Transverse colon (tissue), 4 donors: ENCODE measurements at regions not wholly inside any gene's neighbourhood (a gene's known extent, or its start where the extent isn't known, plus 50 kb on each side); places are given as distances from the start of the nearest gene placed in this dataset.

Source experiments
- DNase-seq: peaks from one replicate; pipeline ENCODE4 v3.0.0-alpha.2; 2019
- H3K27ac ChIP-seq, 4 donors: fragments of 200-600 bp; sonication (generic); 2 replicates each; pipeline ENCODE4 v1.5.1; 2016 to 2018; ENCODE audit warnings: inconsistent platforms in 4 of 4
- H3K27me3 ChIP-seq: fragments of 200-600 bp; sonication (generic); 2 replicates; pipeline ENCODE4 v1.5.1; 2017; ENCODE audit warnings: inconsistent platforms
- H3K36me3 ChIP-seq, 4 donors: fragments of 200-600 bp; sonication (generic); 2 replicates each; pipeline ENCODE4 v1.5.1; 2017 to 2019; ENCODE audit warnings: inconsistent platforms in 4 of 4
- H3K4me1 ChIP-seq, 4 donors: fragments of 200-600 bp; sonication (generic); 2 replicates each; pipeline ENCODE4 v1.5.1; 2017 to 2020; ENCODE audit warnings: inconsistent platforms in 4 of 4
- H3K4me3 ChIP-seq, 4 donors: fragments of 200-600 bp; sonication (generic); 1 replicate in 1 of 4; 2 replicates in 3 of 4; pipeline versions ENCODE4 v1.5.1 to v1.6.1; 2017 to 2019; ENCODE audit warnings: inconsistent platforms in 4 of 4
- H3K9me3 ChIP-seq, 2 donors: fragments of 200-600 bp; sonication (generic); 2 replicates each; pipeline ENCODE4 v1.5.1; 2017 to 2019; ENCODE audit warnings: inconsistent platforms in 2 of 2
- EP300 ChIP-seq: sonication (generic); formaldehyde crosslinking; IDR thresholded peaks from one replicate; pipeline ENCODE4 v1.6.1; 2017; ENCODE audit warnings: antibody characterized with exemption, low read depth
- POLR2A ChIP-seq: fragments of 450-650 bp; IDR thresholded peaks from one replicate; pipeline ENCODE4 v1.6.1; 2016; ENCODE audit warnings: antibody characterized with exemption, mild to moderate bottlenecking, moderate library complexity
- POLR2AphosphoS5 ChIP-seq, 3 donors: sonication (generic); formaldehyde crosslinking; IDR thresholded peaks; one replicate each; pipeline ENCODE4 v1.6.1; 2016; ENCODE audit warnings: antibody characterized with exemption in 3 of 3
- WGBS, 2 donors: methylation state at CpG; one replicate each; pipeline ENCODE4 v1.1.5; 2018; ENCODE audit warnings: low coverage in 1 of 2; 5-methylcytosine and 5-hydroxymethylcytosine counted together
- in situ Hi-C, 4 donors: fragments of 200-750 bp; cut with MboI; loops; one replicate each; pipeline versions ENCODE4 v1.15.0 to v1.15.1; 2017; ENCODE audit warnings: low sequenced_read_pairs in 3 of 4, low pct_ligation_motif_present in 1 of 4, low pct_unique_long_range_greater_than_20kb in 1 of 4
- intact Hi-C: fragments of 100-400 bp; cut with DNase I; formaldehyde crosslinking; loops from one replicate; pipeline ENCODE4 v1.15.1; 2023; ENCODE audit warnings: low total_unique reads
- TF ChIP-seq, protein P1 (sequence below), 5 experiments: fragments of 200-600 bp in 3 of 5; fragments of 450-650 bp in 2 of 5; sonication (generic) in 3 of 5; IDR thresholded peaks; 1 replicate in 2 of 5; 2 replicates in 3 of 5; pipeline ENCODE4 v1.5.1; 2016 to 2017; ENCODE audit warnings: antibody characterized with exemption in 5 of 5, inconsistent platforms in 3 of 5, mild to moderate bottlenecking in 2 of 5, moderate library complexity in 1 of 5

- Histone ChIP-seq H3K36me3 (no peaks in the 10 kb centered on the region), H3K27ac (no peak overlapping the region), H3K9me3 (no peaks in the 10 kb centered on the region), H3K4me3 (no peak overlapping the region), H3K27me3 (no peaks in the 10 kb centered on the region), H3K4me1 (peaks cover 0 to 7% (median 0%) of the 10 kb centered on the region in 4 donors)
- DNase-seq, result no peak
- in situ Hi-C loops (no loop called here), intact Hi-C loops (no loop called here)
- TF ChIP-seq POLR2A (no peak), EP300 (no peak)
- TF ChIP-seq, protein P1, sequence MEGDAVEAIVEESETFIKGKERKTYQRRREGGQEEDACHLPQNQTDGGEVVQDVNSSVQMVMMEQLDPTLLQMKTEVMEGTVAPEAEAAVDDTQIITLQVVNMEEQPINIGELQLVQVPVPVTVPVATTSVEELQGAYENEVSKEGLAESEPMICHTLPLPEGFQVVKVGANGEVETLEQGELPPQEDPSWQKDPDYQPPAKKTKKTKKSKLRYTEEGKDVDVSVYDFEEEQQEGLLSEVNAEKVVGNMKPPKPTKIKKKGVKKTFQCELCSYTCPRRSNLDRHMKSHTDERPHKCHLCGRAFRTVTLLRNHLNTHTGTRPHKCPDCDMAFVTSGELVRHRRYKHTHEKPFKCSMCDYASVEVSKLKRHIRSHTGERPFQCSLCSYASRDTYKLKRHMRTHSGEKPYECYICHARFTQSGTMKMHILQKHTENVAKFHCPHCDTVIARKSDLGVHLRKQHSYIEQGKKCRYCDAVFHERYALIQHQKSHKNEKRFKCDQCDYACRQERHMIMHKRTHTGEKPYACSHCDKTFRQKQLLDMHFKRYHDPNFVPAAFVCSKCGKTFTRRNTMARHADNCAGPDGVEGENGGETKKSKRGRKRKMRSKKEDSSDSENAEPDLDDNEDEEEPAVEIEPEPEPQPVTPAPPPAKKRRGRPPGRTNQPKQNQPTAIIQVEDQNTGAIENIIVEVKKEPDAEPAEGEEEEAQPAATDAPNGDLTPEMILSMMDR (IDR thresholded peaks at IDR 0.05), result no peak
Observed at GRCh38 chr1:185398599-185398998, 81.6 kb upstream of the IVNS1ABP start.

DNA sequence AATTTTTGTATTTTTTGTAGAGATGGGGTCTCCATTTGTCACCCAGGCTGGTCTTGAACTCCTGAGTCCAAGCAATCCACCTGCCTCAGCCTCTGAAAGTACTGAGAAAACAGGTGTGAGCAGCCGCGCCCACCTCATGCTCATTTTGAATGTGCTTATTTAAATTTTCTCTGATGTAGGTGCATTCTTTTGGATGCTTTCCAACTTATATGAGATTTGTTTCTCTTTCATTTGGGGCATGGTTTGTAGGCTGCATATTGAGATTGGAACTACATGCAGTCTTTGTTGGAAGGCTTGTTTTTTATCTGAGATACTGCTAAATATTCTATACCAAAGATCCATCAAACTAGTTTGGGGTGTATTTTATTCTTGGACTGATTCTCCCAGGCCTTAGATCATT lies 81.0 kb upstream of the IVNS1ABP start:
- no peaks in the 10 kb centered on the region for H3K9me3 ChIP-seq
- DNase-seq, result no peak
- no peaks in the 10 kb centered on the region for H3K36me3 ChIP-seq
- in situ Hi-C loops, result no loop called here
- intact Hi-C loops, result no loop called here
- no peak overlapping the region for H3K4me3 ChIP-seq
- no peak overlapping the region for H3K27ac ChIP-seq
- H3K4me1 ChIP-seq, result peaks cover 0 to 10% (median 0%) of the 10 kb centered on the region in 4 donors
- no peaks in the 10 kb centered on the region for H3K27me3 ChIP-seq
- TF ChIP-seq POLR2A, result no peak
- TF ChIP-seq POLR2AphosphoS5 (IDR thresholded peaks at IDR 0.05), result no peak
- no peak for TF ChIP-seq EP300
- TF ChIP-seq, protein P1 (IDR thresholded peaks at IDR 0.05), result no peak
- 100% methylated on average over 2 of the region's 2 CpGs; no CpG with 5 or more reads in 1 of the 2 donors for WGBS, 2 donors

GRCh38 chr1:185397183-185397582 lies 80.1 kb upstream of the IVNS1ABP start:
- Histone ChIP-seq H3K27me3 (no peaks in the 10 kb centered on the region), H3K4me3 (no peak overlapping the region), H3K36me3 (no peaks in the 10 kb centered on the region), H3K27ac (no peak overlapping the region), H3K4me1 (peaks cover 0 to 10% (median 0%) of the 10 kb centered on the region in 4 donors), H3K9me3 (no peaks in the 10 kb centered on the region)
- TF ChIP-seq, protein P1 (IDR thresholded peaks at IDR 0.05), result no peak
- TF ChIP-seq POLR2AphosphoS5 (IDR thresholded peaks at IDR 0.05) (no peak), EP300 (no peak), POLR2A (no peak)
- in situ Hi-C loops, result no loop called here
- no peak for DNase-seq
- intact Hi-C loops, result no loop called here
- 88 to 93% methylated on average over 4 of the region's 4 CpGs for WGBS, 2 donors

DNA sequence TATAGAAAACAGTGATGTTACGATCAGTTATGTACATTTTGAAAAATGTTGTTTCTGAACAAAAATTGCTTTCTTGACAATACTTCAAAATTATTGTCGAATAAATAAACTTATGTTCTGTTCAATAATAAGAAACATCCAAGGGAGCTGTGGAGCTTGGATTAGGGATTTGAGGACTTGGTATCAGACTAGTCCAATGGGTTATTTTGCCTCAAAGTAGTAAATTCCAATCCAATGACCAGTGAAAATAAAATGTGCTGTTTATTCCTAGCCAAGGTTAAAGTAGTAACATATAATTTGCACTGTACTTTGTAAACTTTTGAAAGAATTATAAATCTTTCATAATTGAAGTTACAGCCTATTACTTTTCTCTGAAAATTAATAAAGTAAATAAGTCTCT lies 79.1 kb upstream of the IVNS1ABP start:
- Histone ChIP-seq H3K36me3 (no peaks in the 10 kb centered on the region), H3K27ac (no peak overlapping the region), H3K4me1 (peaks cover 0 to 10% (median 0%) of the 10 kb centered on the region in 4 donors), H3K4me3 (no peak overlapping the region), H3K27me3 (no peaks in the 10 kb centered on the region), H3K9me3 (no peaks in the 10 kb centered on the region)
- in situ Hi-C loops (no loop called here), intact Hi-C loops (no loop called here)
- WGBS, 2 donors, result 94 to 95% methylated on average over 2 of the region's 2 CpGs
- DNase-seq, result no peak
- no peak for TF ChIP-seq POLR2A
- TF ChIP-seq, protein P1 (IDR thresholded peaks at IDR 0.05), result no peak
